Stimulated activated naive CD4-positive, alpha-beta T cell (primary cell): ENCODE measurements at regions not wholly inside any gene's neighbourhood (a gene's known extent, or its start where the extent isn't known, plus 50 kb on each side); places are given as distances from the start of the nearest gene placed in this dataset.
"Not testable (repeated sequence)": the region's sequence is repeated elsewhere in the genome, so short reads cannot be mapped to it uniquely, and the experiment has no call there.

Experiments used
- DNase-seq, 6 experiments: peaks; one replicate each; lab custom pipeline; 2025; lab: John Stamatoyannopoulos, UW

DNA sequence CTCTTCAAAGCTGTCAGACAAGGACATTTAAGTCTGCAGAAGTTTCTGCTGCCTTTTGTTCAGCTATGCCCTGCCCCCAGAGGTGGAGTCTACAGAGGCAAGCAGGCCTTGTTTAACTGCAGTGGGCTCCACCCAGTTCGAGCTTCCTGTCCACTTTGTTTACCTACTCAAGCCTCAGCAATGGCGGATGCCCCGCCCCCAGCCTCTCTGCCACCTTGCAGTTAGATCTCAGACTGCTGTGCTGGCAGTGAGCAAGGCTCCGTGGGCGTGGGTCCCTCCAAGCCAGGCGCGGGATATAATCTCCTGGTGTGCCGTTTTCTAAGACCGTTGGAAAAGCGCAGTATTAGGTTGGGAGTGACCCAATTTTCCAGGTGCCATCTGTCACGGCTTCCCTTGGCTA is 144.5 kb upstream of the GOT2 start:
- DNase-seq: not testable (repeated sequence)

DNA sequence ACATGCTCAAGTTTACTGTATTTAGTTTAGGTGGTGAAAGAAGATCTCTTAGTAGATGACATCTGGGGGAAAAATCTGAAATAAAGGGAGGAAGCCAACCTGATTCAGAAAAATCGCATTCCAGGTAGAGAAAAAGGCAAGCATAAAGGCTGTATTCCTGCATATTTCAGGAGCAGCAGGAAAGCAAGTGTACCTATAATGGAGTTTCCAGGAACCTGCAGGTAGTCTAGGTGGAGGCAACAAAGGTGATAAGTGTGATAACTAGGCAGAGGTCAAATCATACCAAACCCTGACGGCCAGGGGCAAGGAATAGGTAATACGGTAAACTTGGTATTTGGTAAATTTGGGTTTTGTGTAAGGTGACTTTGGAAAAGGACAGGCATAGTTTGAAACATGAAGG is 132.8 kb upstream of the GOT2 start:
- no peak for DNase-seq

DNA sequence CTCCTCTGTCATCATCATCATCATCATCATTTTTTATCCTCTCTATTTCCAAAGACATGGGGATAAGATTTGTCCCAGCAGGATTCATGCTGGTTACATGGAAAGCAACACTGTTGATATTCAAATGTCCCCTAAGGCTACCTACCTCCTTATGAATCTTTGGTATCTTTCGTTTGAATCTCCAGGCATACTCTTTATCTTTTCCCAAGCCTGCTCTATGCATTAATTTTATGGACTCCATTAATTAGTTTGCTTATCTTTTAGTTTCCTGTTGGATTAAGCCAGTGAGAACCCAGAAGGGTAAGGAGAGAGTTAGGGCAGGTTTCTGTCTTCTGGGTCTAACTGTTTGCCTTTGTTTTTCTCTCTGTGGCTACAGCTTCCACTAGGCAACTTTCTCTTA is 129.6 kb upstream of the GOT2 start:
- no peak for DNase-seq

DNA sequence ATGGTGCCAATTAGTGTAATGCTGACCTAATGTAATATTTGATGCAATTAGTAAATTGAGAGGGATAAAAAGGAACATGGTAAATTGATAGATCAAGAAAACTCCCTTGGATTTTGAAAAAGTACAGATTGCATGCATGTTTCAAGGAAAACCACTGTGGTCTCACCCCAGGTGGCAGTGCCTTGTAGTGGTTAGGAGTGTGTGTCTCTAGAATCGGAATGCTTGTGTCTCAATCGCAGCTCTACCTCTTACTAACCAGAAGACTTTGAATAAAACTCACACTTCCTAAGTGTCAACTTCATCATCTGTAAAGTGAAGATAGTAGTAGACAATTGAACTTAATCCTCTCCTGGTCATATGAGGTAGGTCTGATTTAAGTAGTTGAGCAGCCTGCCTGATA is 128.9 kb upstream of the GOT2 start:
- DNase-seq: no peak

DNA sequence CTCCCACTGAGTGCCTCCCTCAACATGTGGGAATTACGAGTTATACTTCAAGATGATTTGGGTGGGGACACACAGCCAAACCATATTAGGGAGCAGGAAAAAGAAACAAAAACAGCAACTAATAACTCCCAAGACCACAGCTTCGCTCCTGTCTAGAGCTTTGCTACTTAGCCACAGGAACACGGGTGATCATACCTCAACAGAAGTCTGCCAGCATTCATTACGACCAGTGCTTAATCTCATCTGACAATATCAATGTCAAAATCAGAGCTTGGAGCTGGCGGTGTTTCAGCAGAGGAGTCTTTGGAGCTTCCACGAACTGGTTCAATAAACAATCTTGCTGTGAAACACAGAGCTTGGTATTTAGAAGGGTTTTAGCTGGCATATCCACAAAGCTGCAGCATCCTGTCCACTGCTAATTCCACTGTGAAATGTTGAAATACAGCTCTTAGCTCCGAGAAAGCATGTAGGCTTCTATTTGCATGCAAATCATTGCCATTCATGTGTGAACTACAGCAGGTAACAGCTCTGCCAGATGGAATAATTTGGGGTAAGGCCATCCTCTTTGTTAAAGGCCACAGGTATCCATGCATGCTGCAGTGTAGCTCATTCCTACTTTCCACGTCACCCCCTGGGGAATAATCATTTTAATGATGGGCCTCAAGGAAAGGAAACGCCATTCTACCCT is 128.4 kb upstream of the GOT2 start:
- no peak for DNase-seq

DNA sequence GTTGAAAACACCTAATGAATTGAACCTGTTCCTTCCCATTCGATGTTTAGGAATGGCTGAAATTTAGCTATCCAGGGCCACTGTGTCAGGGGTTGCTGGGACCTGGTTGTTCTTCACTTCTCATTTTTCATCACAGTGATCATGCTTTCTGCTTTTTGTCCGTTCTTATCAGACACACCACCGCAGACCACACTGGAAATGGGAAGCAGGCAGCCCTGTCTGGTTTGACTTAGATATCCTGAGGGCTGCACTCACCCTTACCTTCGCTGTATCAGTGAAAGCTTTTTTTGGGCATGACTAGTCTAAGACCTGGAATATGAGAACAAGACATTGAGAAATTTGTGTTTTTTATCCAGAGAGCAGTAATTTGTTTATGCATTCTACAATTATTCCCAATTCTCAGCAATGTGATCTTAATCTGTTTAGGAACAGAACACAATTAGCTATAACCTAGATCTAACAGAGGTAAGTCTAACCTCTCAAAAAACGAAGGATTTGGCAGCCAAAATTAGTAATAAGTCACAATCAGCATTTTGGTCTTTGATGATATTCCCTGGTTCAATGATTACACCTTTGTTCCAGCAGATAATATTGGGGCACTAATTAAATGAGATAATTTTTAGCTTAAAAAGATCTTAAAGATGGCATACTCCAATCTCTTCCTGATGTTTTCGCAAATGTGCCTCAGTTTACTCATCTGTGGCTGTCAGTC is 126.0 kb upstream of the GOT2 start:
- no peak for DNase-seq

DNA sequence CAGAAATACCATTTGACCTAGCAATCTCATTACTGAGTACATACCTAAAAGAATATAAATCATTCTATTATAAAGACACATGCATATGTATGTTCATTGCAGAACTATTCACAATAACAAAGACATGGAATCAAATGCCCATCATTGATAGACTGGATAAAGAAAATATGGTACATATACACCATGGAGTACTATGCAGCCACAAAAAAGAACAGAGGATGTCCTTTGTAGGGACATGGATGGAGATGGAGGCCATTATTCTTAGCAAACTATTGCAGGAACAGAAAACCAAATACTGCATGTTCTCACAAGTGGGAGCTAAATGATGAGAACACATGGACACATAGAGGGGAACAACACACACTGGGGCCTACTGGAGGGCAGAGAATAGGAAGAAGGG is 124.5 kb upstream of the GOT2 start:
- not testable (repeated sequence) for DNase-seq

DNA sequence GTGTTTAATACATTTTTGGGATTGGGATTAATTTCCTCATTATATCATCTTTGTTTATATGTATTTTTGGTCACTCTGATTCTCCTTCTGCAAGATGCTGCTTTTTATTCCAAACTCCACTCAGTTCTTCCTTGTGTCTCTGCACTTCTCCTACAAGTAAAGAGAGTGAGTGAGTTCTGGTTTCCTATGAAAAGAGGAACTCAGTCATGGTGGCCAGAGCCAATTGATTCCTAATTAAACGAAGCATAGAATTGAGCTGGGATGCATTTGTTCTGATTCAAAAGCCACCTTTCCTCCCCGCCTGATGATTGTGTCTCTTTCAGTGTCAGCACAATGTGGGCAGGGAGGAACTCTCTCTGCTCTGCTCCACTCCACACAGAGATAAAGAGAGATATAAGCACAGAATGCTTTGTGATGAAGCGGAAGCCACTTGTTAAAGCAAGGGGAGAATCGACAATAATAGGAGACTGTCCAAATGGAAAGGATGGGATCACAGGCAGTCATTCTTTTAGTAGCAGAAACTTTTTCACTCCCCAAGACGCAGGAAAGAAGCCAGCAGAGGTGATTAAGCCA is 121.3 kb upstream of the GOT2 start:
- no peak for DNase-seq

DNA sequence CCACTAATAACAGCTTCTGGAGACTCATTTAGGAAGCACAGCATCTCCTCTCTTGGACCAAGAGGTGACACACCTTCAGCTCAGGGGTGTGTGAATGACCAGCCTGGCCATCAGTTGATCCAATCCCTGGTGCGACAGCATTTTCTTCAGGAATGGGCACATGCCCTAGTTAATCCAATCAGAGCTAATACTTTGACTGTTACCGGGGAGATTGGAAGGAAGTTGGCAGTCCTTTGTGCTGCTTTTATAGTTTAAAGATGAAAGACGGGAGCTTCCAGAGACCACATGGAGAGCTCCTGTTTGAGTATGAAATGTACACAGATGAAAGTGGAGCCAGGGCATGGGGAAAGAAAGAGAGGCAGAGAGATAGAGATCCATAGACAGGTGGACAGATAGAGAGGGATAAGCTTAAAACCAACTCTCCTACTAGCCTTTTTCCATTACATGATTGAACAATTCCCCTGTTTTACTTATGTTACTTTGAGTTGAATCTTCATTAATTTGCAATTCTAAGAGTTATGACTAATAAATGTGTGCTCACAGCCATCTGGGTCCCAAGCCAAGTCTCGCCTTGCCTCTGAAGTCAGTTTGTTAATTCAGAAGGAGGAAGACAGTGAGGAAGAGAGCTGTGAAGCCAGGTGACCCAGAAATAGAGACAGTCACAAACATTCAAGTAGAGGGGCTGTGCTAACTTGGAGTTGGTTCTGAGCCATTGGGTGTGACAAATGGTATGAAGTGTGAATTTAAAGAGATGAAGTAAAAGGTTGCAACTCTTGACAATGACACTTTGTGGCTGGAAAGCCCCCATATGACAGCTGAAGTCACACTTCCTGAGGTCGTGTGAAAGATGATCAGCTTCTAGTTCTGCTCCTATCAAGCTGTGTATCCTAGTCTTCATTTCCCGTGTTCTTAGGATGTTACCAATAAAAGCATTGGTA is 120.0 kb upstream of the GOT2 start:
- DNase-seq: no peak

DNA sequence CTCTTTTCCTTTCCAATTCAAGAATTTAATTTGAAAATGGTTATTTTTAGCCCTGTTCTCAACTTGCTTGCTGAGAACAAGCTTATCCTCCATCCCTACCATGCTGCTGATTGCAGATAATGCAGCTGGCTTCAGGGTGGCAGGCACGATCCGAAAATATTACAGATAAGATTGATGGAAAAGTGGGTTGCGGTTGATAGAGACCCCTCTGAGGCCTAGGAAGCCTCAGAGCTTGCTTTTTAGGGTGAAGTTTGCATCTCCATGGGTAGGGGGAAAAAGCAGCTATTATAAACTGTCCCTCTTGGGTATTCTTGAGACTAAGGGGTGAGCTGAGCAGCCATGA is 116.5 kb upstream of the GOT2 start:
- DNase-seq: no peak

DNA sequence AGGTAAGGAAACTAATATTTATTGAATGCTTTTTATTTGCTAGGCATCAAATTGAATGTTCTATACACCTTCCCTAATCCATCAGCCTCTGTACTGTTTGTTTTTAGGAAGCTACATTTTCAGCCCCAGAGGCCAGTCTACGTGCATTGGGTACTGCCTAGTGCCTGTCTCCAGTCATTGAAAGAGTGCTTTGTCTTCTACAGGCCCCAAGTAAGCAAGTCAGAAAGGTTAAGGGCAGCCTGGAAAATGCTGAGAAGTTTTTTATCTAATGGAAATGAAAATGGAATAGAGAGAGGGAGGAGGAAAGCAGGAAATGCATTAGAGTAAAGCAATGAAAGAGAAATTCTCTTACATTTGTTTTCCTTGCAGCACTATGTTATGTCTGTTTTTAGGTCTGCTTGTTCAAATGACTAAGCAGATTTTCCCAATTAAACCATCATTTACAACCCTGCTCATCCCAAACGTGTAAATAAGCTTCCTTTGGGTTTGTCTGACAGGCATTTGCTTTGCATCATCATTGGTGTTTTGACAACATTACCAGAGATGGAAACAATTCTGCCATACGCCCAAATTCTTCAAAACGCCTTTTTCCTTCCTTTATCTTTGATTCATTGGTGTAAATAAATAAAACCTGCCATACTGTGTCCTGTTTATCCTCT is 116.0 kb upstream of the GOT2 start:
- no peak for DNase-seq

DNA sequence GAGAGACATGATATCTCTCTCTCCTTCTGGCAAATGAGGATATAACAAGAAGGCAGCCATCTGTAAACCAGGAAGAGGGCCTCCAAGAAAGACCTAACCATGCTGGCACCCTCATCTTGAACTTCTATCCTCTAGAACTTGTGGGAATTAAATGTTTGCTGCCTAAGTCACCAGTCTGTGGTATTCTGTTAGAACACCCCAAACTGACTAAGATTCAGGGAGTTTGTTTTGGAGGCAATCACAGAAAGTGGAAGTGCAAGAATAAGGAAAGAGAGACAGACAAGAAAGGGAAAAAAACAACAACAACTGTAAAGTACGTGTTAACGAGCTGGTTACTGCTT is 114.5 kb upstream of the GOT2 start:
- DNase-seq: no peak

DNA sequence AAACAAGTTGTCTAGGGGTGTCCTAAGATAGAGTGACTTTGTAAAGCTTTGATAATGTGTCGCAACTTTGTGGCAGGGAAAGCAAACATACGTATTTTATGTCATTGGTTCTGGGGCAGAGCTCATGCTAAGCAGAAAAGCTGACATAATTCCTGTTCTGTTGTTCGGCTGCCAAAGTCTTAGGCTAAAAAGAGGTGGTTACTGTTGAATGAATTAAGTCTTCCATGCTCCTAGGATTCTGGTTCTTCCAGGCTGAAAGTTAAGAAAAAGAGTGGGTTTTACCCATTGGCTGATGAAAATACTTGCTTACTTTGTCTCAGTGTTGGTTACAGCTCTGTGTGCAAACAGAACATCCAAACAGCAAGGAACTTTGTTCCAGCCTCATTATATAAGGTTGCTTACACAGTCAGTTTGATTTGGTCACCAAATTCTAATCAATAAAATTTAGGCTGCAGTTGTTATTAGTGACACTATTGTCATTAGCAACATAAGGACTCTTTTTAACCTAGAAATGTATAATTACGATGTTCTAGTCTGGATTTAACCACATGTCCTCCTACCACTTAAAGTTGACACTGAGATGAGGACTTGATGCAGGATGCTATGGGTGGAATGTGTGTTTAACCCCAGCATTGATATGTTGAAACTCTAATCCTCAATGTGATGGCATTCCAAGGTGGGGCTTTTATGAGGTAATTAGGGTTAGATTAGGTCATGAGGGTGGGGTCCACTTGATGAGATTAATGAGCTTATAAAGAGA is 114.0 kb upstream of the GOT2 start:
- DNase-seq: no peak

DNA sequence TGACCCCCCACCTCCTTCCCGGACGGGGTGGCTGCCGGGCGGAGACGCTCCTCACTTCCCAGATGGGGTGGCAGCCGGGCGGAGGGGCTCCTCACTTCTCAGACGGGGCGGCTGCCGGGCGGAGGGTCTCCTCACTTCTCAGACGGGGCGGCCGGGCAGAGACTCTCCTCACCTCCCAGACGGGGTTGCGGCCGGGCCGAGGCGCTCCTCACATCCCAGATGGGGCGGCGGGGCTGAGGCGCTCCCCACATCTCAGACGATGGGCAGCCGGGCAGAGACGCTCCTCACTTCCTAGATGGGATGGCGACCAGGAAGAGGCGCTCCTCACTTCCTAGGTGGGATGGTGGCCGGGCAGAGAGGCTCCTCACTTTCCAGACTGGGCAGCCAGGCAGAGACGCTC is 112.1 kb upstream of the GOT2 start:
- not testable (repeated sequence) for DNase-seq

DNA sequence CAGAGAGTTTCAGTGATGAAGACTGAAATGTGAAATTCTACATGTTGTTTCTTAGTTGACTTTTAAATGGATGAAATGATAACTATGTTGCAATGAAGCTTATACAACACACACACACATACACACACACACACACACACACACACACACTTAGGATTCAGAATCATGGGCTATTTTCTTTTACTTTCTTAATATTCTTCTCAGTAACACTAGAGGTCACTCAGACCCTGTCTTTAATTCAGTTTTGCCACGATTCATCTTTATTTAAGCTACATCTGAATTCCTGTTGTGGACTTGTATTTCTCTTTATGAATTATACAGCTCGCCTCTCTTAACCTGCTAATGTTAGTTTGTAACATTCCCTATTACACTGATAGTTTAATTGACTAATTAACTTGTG is 109.6 kb upstream of the GOT2 start:
- DNase-seq: no peak

DNA sequence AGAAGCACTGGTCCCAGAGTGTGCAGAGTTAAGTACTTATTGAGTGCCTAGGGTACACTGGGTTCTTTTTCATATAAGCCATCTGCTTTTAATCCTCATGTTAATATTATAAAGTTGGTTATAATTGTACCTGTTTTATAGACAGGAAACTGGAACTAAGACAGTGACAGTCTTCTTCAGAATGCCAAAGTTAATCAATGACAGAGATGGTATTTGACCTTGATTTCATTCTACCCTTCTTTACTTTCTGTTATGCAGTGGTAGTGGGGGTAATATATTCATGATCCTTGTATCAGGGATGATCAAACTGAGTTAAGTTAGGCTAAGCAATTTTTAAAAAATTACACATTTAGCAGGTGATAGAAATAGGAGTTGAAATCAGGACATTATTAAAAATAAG is 108.6 kb upstream of the GOT2 start:
- DNase-seq: no peak

DNA sequence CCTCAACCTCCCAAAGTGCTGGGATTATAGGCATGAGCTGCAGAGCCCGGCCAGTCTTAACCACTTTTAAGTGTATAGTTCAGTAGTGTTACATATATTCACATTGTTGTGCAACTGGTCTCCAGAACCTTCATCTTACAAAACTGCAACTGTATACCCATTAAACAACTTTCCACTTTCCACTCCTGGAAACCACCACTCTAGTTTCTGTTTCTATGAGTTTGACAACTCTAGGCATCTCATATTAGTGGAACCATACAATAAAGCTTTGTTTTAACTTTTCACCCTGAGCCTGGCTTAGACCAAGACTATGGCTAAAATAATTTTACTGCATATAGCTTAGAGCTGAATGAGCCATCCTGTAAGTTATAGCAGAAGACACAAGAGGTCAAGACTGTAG is 108.0 kb upstream of the GOT2 start:
- no peak for DNase-seq

DNA sequence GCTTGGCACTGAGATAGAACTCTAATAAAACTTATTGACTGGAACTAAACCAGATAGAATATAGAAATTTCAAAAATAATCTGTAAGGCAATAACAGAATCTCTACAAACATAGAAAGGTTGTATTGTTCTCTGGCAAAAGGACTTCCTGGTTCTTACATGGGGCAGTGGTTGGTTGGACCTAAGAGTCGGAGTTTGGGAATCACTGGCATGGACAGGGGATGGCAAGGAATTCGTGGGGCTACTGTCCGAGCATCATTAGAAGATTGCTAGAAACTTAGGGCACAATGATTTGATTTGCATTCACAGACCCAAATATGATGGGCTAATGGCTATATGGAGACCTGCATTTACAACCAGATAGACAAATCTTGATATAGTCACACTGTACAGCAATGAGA is 103.8 kb upstream of the GOT2 start:
- no peak for DNase-seq

DNA sequence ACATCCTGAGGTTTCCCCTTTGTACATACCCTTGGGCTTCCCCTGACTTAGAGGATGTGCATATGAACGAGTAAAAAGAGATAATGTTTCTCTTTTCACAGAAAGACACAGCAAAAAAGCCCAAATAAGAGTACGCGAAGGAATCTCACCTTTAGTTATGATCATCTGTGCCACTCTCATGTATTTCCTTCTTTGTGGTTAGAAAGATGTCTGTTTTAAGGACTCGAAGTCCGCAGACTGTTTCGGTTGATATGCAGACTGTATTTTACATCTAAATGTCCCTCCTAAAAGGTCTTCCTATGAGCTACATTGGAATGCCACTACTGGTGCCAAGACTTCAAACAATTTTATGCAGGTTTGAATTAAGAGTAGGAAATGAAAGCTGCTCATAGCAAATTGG is 102.3 kb upstream of the GOT2 start:
- no peak for DNase-seq

DNA sequence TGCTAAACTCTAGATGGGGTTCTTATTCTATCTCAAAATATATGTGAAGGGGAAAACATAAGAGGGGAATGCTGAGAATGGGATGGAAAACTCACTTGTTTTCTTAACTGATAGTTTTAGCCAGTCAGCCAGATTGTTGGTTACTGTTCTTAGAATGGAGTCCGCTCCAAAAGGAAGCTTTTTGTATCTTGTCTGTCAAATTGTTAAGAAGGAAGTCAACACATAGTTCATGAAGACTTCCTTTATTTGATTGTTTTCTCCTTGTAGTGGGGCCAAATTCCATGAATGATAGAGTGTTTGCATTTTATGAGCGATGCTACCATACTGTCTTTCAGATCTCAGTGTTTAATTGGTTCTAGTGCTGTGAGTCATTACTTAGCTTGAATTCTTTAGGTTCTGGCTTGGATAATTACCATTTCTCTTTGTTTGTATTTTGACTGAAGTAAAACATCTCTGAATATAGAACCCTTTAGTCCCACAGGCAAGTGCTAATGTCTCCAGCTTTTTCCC is 98.3 kb upstream of the GOT2 start:
- DNase-seq: no peak

DNA sequence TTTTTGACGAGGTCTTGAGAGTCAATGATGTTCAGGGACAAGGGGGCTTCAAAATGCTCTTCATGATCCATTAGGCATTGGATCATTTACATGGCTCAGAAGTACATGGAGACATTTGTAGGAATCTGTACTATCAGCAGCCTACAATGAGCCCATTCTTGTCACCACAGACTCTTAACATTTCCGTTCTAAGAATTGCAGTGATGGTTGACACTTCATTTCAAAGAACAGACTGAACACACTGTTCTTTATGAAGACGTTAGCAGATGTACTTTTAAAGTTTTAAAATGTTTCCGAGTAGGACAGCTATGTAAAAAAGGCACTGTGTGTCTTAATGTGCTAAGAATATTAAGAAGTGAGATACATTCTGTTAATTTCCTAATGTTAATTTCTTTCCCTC is 97.3 kb upstream of the GOT2 start:
- DNase-seq: no peak
